Endodermal cell (in vitro differentiated cells): ENCODE measurements at regions not wholly inside any gene's neighbourhood (a gene's known extent, or its start where the extent isn't known, plus 50 kb on each side); places are given as distances from the start of the nearest gene placed in this dataset.
"Not testable (repeated sequence)": the region's sequence is repeated elsewhere in the genome, so short reads cannot be mapped to it uniquely, and the experiment has no call there.

Experiments used
- DNase-seq: peaks from one replicate; pipeline ENCODE4 v3.0.0-alpha.2; 2017
- H3K27ac ChIP-seq: 2 replicates; pipeline ENCODE4 v1.5.1; 2013; ENCODE audit warnings: mild to moderate bottlenecking, low read depth, low read length, moderate library complexity
- H3K27me3 ChIP-seq: 2 replicates; pipeline ENCODE4 v1.6.1; 2013; ENCODE audit warnings: mild to moderate bottlenecking, low read length, moderate library complexity; ENCODE audit not compliant: insufficient read depth, control insufficient read depth, poor library complexity, severe bottlenecking
- H3K36me3 ChIP-seq: 2 replicates; pipeline ENCODE4 v1.7.0; 2013; ENCODE audit warnings: mild to moderate bottlenecking, low read length, moderate library complexity; ENCODE audit not compliant: control insufficient read depth, insufficient read depth
- H3K4me1 ChIP-seq: one replicate; pipeline ENCODE4 v1.7.0; 2013; ENCODE audit warnings: low read length; ENCODE audit not compliant: control insufficient read depth, insufficient read depth
- H3K4me3 ChIP-seq: 2 replicates; pipeline ENCODE4 v1.5.1; 2013; ENCODE audit warnings: mild to moderate bottlenecking, low read length, moderate library complexity
- H3K9ac ChIP-seq: 2 replicates; pipeline ENCODE4 v1.6.1; 2013; ENCODE audit warnings: mild to moderate bottlenecking, low read length, moderate library complexity; ENCODE audit not compliant: poor library complexity, severe bottlenecking; ENCODE audit errors: extremely low read depth
- H3K9me3 ChIP-seq: 2 replicates; pipeline ENCODE4 v1.6.1; 2013; ENCODE audit warnings: mild to moderate bottlenecking, low read length, moderate library complexity; ENCODE audit not compliant: control insufficient read depth
- H3K27ac Mint-ChIP-seq: 2 replicates; pipeline ENCODE4 v1.8.0; 2020; ENCODE audit warnings: mixed read lengths
- H3K27me3 Mint-ChIP-seq: 2 replicates; pipeline ENCODE4 v1.8.0; 2021; ENCODE audit warnings: mild to moderate bottlenecking, mixed read lengths; ENCODE audit not compliant: insufficient read depth
- H3K36me3 Mint-ChIP-seq: 2 replicates; pipeline ENCODE4 v1.8.0; 2020; ENCODE audit warnings: low read depth, mixed read lengths
- H3K4me1 Mint-ChIP-seq: 2 replicates; pipeline ENCODE4 v1.8.0; 2020; ENCODE audit warnings: mixed read lengths
- H3K4me3 Mint-ChIP-seq: 2 replicates; pipeline ENCODE4 v1.8.0; 2020; ENCODE audit warnings: mild to moderate bottlenecking, moderate library complexity, mixed read lengths
- H3K9me3 Mint-ChIP-seq: 2 replicates; pipeline ENCODE4 v1.8.0; 2020; ENCODE audit warnings: mild to moderate bottlenecking, mixed read lengths
- CTCF ChIP-seq: fragments of 200-600 bp; sonication (generic); conservative IDR thresholded peaks from 2 replicates; pipeline ENCODE4 v1.5.0; 2021; ENCODE audit warnings: antibody characterized with exemption, mild to moderate bottlenecking
- WGBS, 2 experiments: methylation state at CpG; one replicate each; pipeline versions ENCODE4 v1.1.5 to v1.1.7; 2013; ENCODE audit warnings: missing lambda C conversion rate in 2 of 2, mixed read lengths in 1 of 2; ENCODE audit not compliant: insufficient coverage in 1 of 2, insufficient read length in 1 of 2; 5-methylcytosine and 5-hydroxymethylcytosine counted together

DNA sequence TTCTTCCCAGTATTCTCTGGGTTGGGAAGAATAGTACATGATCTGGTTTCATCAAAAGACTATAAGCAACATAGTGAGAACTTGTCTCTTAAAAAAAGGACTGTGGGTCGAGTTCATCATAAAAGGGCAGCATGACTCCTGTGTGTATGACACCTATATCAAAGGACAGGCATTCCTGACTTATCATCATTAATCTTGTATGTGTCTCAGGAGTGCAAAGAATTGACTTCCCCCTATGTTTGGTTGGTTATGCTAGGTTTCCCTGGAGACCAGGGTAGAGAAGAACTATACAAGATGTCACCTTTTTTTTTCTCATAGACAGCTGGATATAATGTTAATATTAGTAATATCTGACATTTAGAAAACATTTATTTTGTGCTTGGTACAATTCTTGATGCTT, 173.1 kb upstream of the ANKRD55 start:
- DNase-seq = no peak
- no peaks in the 10 kb centered on the region for H3K36me3 ChIP-seq
- no peaks in the 10 kb centered on the region for H3K9me3 ChIP-seq
- peaks cover 53% of the 10 kb centered on the region for H3K4me1 Mint-ChIP-seq
- no peak overlapping the region for H3K27ac ChIP-seq
- H3K27me3 Mint-ChIP-seq = no peaks in the 10 kb centered on the region
- H3K27ac Mint-ChIP-seq = peak overlapping the region; percentile 1
- no peaks in the 10 kb centered on the region for H3K9me3 Mint-ChIP-seq
- H3K4me1 ChIP-seq = peaks cover 14% of the 10 kb centered on the region
- no peak overlapping the region for H3K9ac ChIP-seq
- peak overlapping the region; percentile 48 for H3K4me3 ChIP-seq
- no peak for TF ChIP-seq CTCF
- H3K27me3 ChIP-seq = no peaks in the 10 kb centered on the region
- no peaks in the 10 kb centered on the region for H3K36me3 Mint-ChIP-seq
- H3K4me3 Mint-ChIP-seq = no peak overlapping the region
- WGBS, 2 experiments = 83 to 100% methylated on average over 1 of the region's 1 CpG

- H3K9ac ChIP-seq = no peak overlapping the region
- WGBS, 2 experiments = 51 to 69% methylated on average over 2 to 4 of the region's 4 CpGs
- TF ChIP-seq CTCF = no peak
- H3K9me3 Mint-ChIP-seq = no peaks in the 10 kb centered on the region
- no peaks in the 10 kb centered on the region for H3K27me3 ChIP-seq
- H3K9me3 ChIP-seq = no peaks in the 10 kb centered on the region
- peak overlapping the region; percentile 78 for H3K27ac Mint-ChIP-seq
- DNase-seq = peak; percentile 72
- no peaks in the 10 kb centered on the region for H3K36me3 ChIP-seq
- H3K4me1 ChIP-seq = peaks cover 14% of the 10 kb centered on the region
- no peaks in the 10 kb centered on the region for H3K27me3 Mint-ChIP-seq
- peak overlapping the region; percentile 48 for H3K4me3 ChIP-seq
- H3K4me3 Mint-ChIP-seq = no peak overlapping the region
- H3K27ac ChIP-seq = peak overlapping the region; percentile 12
- H3K36me3 Mint-ChIP-seq = no peaks in the 10 kb centered on the region
- peaks cover 53% of the 10 kb centered on the region for H3K4me1 Mint-ChIP-seq
These were observed 172.2 kb upstream of the ANKRD55 start for GRCh38 chr5:56405116-56405908.

- no peak overlapping the region for H3K4me3 ChIP-seq
- H3K9ac ChIP-seq = no peak overlapping the region
- peaks cover 6% of the 10 kb centered on the region for H3K4me1 ChIP-seq
- no peak for DNase-seq
- no peak for TF ChIP-seq CTCF
- H3K27ac Mint-ChIP-seq = no peak overlapping the region
- H3K27ac ChIP-seq = peak overlapping the region; percentile 21
- H3K27me3 ChIP-seq = no peaks in the 10 kb centered on the region
- no peaks in the 10 kb centered on the region for H3K36me3 ChIP-seq
- H3K4me1 Mint-ChIP-seq = peaks cover 39% of the 10 kb centered on the region
- H3K9me3 Mint-ChIP-seq = peaks cover 9% of the 10 kb centered on the region
- H3K27me3 Mint-ChIP-seq = no peaks in the 10 kb centered on the region
- H3K9me3 ChIP-seq = no peaks in the 10 kb centered on the region
- no peak overlapping the region for H3K4me3 Mint-ChIP-seq
- 70 to 83% methylated on average over 2 to 7 of the region's 7 CpGs for WGBS, 2 experiments
- H3K36me3 Mint-ChIP-seq = no peaks in the 10 kb centered on the region
These were observed 169.4 kb upstream of the ANKRD55 start for GRCh38 chr5:56402266-56403220.

- not testable (repeated sequence) for H3K36me3 Mint-ChIP-seq, H3K27ac Mint-ChIP-seq, H3K4me3 ChIP-seq, H3K4me1 ChIP-seq, H3K4me3 Mint-ChIP-seq, H3K27me3 Mint-ChIP-seq, H3K27me3 ChIP-seq, H3K9ac ChIP-seq, H3K27ac ChIP-seq, H3K36me3 ChIP-seq, DNase-seq
- WGBS, 2 experiments = 94 to 96% methylated on average over 11 to 24 of the region's 24 CpGs
- H3K9me3 Mint-ChIP-seq = peaks cover 48% of the 10 kb centered on the region
- H3K4me1 Mint-ChIP-seq = peaks cover 13% of the 10 kb centered on the region
- peaks cover 24% of the 10 kb centered on the region for H3K9me3 ChIP-seq
These were observed 164.7 kb upstream of the ANKRD55 start for GRCh38 chr5:56397796-56398195.
